HG02642 (cell line): ENCODE measurements at regions not wholly inside any gene's neighbourhood (a gene's known extent, or its start where the extent isn't known, plus 50 kb on each side); places are given as distances from the start of the nearest gene placed in this dataset.
"Not testable (repeated sequence)": the region's sequence is repeated elsewhere in the genome, so short reads cannot be mapped to it uniquely, and the experiment has no call there.

Experiments used
- ATAC-seq: cut with Tn5 transposase; IDR thresholded peaks from one replicate; pipeline ENCODE4 v1.9.1; 2021; ENCODE audit warnings: mild to moderate bottlenecking; ENCODE audit not compliant: unreplicated experiment, poor library complexity

DNA sequence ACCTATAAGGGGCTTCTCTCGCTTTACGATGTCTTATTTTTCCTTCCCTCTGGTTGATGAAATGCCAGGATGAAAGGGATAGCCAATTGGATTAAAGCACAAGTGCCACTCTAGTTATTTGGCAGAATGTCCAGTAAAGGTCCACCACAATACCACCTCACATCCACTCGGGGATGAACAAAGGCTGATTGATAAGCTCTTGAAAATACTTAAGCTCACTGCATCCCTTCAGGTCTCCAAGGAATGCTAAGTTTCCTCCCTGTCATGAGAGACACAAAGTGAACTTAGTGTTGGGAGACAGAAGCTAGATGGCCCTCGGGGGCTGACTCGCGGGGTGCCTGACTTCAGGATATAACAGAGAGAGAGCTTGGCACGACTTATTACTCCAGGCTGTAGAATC lies 185.9 kb upstream of the ZNF644 start:
- ATAC-seq: not testable (repeated sequence)

GRCh38 chr1:91204150-91204549 lies 182.3 kb upstream of the ZNF644 start:
- not testable (repeated sequence) for ATAC-seq

DNA sequence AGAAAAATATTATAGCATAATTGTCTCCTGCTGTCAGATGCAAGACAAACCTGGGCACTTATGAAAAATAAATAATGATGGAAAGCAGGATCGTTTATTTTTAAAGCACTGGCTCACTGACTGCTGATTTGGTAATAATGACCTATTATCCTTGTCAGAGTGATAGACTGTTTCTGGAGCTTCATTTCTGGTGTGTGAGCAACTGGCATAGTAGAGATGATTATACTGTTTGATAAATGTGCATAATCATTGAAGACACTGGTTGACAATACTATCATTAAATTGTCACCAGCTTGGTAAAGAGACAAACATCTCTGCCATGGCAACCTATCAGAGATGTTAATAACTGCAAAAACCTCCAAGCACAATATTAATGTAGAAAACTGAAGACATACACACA lies 179.9 kb upstream of the ZNF644 start:
- no peak for ATAC-seq

DNA sequence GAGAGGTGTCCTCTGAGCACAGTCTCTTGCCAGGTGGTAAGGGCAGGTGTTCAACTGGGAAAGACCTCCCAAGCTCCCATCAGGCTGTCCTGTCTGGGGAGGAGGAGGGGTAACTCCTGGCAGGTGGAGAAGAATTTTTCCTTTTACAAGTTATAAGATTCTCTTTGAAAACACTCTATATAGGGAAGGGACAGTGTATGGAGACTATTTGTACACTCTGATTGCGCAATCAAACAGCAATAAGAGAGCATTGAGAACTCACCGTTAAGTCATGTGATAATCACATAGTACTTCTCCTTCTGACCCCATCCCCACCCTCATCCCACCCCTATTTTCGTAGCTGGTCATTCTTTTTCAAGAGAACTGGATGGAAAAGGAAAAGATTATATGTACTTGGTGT lies 179.3 kb upstream of the ZNF644 start:
- ATAC-seq: no peak

GRCh38 chr1:91200675-91201074 lies 178.8 kb upstream of the ZNF644 start:
- no peak for ATAC-seq

DNA sequence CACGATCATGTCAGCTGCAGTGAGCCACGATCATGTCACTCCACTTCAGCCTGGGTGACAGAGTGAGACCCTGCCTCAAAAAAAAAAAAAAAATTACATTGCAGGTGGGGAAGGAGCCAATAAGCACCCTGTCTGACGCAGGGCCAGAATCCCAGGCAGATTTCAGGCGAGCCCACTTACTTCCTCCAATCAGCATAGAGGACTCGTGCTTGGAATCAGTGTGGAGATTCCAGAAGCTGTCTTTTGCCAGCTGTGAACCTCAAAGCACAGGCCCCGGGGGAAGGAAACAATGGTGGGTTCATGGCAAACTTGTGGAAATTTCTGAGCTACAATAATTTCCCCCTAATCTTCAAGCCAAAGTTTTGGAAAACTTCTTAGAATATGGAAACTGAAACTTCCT lies 178.2 kb upstream of the ZNF644 start:
- ATAC-seq: no peak

- no peak for ATAC-seq
These were observed 169.2 kb upstream of the ZNF644 start for GRCh38 chr1:91190996-91191395.

DNA sequence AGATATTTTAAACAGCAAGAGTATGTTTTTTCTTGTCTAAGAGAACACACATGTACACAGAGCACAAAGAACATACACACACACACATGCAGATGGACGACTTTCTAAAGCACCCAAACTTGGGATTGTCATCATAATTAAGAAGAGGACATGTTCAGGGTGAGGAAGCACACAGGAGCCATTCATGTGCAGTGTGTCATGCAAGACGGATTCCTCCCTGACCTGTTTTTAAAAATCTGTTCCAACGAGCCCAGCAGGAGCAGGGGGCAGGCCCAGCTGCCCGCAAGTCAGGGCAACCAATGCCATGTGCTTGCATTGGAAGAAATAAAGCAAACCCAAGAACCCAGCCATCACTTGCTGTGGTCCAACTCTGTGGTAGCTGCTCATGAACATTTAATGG lies 167.3 kb upstream of the ZNF644 start:
- ATAC-seq: no peak

DNA sequence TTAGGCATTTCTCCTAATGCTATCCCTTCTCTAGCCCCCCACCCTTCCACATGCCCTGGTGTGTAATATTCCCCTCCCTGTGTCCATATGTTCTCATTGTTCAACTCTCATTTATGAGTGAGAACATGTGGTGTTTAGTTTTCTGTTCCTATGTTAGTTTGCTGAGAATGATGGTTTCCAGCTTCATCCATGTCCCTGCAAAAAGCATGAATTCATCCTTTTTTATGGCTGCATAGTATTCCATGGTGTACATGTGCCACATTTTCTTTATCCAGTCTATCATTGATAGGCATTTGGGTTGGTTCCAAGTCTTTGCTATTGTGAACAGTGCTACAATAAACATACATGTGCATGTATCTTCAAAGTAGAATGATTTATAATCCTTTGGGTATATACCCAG lies 161.0 kb upstream of the ZNF644 start:
- not testable (repeated sequence) for ATAC-seq

- no peak for ATAC-seq
These were observed 154.4 kb upstream of the ZNF644 start for GRCh38 chr1:91176250-91176649.

GRCh38 chr1:91174734-91175133 lies 152.9 kb upstream of the ZNF644 start:
- no peak for ATAC-seq

GRCh38 chr1:91173346-91173890 lies 151.6 kb upstream of the ZNF644 start:
- no peak for ATAC-seq

GRCh38 chr1:91172541-91172940 lies 150.7 kb upstream of the ZNF644 start:
- no peak for ATAC-seq

GRCh38 chr1:91171898-91172297 lies 150.1 kb upstream of the ZNF644 start:
- ATAC-seq: no peak

- no peak for ATAC-seq
These were observed 148.7 kb upstream of the ZNF644 start for GRCh38 chr1:91170571-91170970.

- peak; percentile 42 for ATAC-seq
These were observed 144.4 kb upstream of the ZNF644 start for GRCh38 chr1:91166106-91166712.

DNA sequence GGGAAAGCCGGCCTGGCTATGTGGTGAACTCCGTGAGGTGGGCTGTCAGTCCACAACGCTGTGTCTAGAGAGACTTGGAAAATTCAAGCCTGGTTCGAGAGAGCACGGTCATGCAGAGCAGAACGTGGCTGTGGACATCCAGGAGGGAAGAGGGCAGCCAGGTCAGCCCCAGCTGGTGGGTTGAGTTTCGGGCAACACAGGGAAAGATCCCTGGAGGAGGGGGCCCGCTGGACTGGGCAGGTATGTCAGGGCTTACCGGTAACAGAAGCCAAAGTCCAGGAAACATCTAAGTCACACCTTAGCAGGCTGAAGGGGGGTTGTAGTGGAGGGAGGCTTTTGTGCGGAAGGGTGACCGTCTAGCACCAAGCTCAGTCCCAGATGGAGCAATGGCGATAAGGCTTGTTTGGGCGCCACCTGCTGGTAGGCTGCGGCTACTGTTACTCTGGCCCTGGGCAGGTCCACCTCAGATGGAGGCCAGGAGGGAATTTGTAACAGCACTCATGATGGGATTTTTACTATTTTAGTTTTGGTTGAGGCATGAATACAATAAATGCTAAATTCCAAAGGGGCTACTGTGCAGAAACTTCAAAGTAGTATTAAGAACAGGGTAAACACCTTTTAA lies 143.3 kb upstream of the ZNF644 start:
- peak; percentile 93 for ATAC-seq

GRCh38 chr1:91162613-91163012 lies 140.8 kb upstream of the ZNF644 start:
- no peak for ATAC-seq

GRCh38 chr1:91161749-91162148 lies 139.9 kb upstream of the ZNF644 start:
- ATAC-seq: no peak

GRCh38 chr1:91161166-91161565 lies 139.3 kb upstream of the ZNF644 start:
- ATAC-seq: no peak

- no peak for ATAC-seq
These were observed 138.7 kb upstream of the ZNF644 start for GRCh38 chr1:91160363-91161075.
